ENCODE measurements at regions not wholly inside any gene's neighbourhood (a gene's known extent, or its start where the extent isn't known, plus 50 kb on each side); places are given as distances from the start of the nearest gene placed in this dataset.

GRCh38 chr2:234679741-234680687, 183.1 kb upstream of the ARL4C start:
- TF ChIP-seq, protein P1, sequence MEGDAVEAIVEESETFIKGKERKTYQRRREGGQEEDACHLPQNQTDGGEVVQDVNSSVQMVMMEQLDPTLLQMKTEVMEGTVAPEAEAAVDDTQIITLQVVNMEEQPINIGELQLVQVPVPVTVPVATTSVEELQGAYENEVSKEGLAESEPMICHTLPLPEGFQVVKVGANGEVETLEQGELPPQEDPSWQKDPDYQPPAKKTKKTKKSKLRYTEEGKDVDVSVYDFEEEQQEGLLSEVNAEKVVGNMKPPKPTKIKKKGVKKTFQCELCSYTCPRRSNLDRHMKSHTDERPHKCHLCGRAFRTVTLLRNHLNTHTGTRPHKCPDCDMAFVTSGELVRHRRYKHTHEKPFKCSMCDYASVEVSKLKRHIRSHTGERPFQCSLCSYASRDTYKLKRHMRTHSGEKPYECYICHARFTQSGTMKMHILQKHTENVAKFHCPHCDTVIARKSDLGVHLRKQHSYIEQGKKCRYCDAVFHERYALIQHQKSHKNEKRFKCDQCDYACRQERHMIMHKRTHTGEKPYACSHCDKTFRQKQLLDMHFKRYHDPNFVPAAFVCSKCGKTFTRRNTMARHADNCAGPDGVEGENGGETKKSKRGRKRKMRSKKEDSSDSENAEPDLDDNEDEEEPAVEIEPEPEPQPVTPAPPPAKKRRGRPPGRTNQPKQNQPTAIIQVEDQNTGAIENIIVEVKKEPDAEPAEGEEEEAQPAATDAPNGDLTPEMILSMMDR (IDR thresholded peaks at IDR 0.05): no peak
- no peak for TF ChIP-seq POLR2A (IDR thresholded peaks at IDR 0.05)
- H3K9me3 ChIP-seq: no peaks in the 10 kb centered on the region
- H3K4me1 ChIP-seq: no peaks in the 10 kb centered on the region
- H3K27ac ChIP-seq: no peak overlapping the region
- H3K36me3 ChIP-seq (ENCODE audit: low read depth, missing control alignments): no peaks in the 10 kb centered on the region
- no peak overlapping the region for H3K4me3 ChIP-seq
- H3K27me3 ChIP-seq: no peaks in the 10 kb centered on the region
- intact Hi-C loops (cut with DNase I; ENCODE audit: low total_unique reads): no loop called here
- no peak for DNase-seq
- 75 to 76% methylated on average over 14 of the region's 14 CpGs for WGBS, 2 donors

- no peak overlapping the region for H3K4me3 ChIP-seq
- TF ChIP-seq, protein P1 (IDR thresholded peaks at IDR 0.05): no peak
- TF ChIP-seq POLR2A (IDR thresholded peaks at IDR 0.05): no peak
- no peaks in the 10 kb centered on the region for H3K4me1 ChIP-seq
- no peaks in the 10 kb centered on the region for H3K9me3 ChIP-seq
- WGBS, 2 donors: 86 to 88% methylated on average over 8 of the region's 8 CpGs
- no peaks in the 10 kb centered on the region for H3K27me3 ChIP-seq
- no peak overlapping the region for H3K27ac ChIP-seq
- no peaks in the 10 kb centered on the region for H3K36me3 ChIP-seq (ENCODE audit: low read depth, missing control alignments)
- intact Hi-C loops (cut with DNase I; ENCODE audit: low total_unique reads): no loop called here
- DNase-seq: no peak
Observed at GRCh38 chr2:234679301-234679740, 182.4 kb upstream of the ARL4C start.

GRCh38 chr2:234678711-234679110, 181.8 kb upstream of the ARL4C start:
- Histone ChIP-seq H3K27ac (no peak overlapping the region), H3K36me3 (ENCODE audit: low read depth, missing control alignments) (no peaks in the 10 kb centered on the region), H3K4me1 (peaks cover 3% of the 10 kb centered on the region), H3K9me3 (no peaks in the 10 kb centered on the region), H3K27me3 (no peaks in the 10 kb centered on the region), H3K4me3 (no peak overlapping the region)
- TF ChIP-seq, protein P1 (IDR thresholded peaks at IDR 0.05): no peak
- TF ChIP-seq POLR2A (IDR thresholded peaks at IDR 0.05): no peak
- intact Hi-C loops (cut with DNase I; ENCODE audit: low total_unique reads): no loop called here
- DNase-seq: no peak
- WGBS, 2 donors: 71% methylated on average over 2 of the region's 2 CpGs

DNA sequence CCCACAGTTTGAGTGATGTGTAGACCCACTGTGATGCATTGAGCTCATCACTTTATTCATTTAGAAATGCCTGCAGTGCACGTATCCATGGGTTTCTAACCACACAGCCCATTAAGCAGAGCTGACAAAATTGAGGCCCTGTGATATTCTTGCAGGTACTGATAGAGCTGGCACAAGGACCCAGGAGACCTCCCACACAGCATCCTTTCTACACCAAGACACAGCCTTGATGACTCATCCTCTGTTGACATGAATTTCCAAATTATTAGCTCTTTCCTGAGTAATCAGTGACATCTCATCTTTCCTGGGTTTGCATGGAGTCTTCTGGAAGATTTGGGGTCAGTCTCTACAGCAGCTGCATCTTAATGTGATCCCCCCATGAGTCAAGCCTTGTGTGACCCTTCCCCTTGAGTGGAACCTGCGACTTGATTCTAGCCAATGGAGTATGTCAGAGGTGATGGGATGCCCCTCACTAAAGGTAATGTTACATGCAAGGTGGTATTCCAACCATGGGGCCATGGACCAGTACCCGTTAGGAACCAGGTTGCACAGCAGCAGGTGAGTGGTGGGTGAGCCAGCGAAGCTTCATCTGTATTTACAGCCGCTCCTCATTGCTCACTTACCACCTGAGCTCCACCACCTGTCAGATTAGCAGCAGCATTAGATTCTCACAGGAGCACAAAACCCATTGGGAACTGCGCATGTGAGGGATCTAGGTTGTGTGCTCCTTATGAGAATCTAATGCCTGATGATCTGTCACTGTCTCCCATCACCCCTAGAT, 181.1 kb upstream of the ARL4C start:
- 76 to 83% methylated on average over 5 to 6 of the region's 6 CpGs for WGBS, 2 donors
- Histone ChIP-seq H3K27ac (no peak overlapping the region), H3K4me3 (no peak overlapping the region), H3K27me3 (no peaks in the 10 kb centered on the region), H3K9me3 (no peaks in the 10 kb centered on the region), H3K4me1 (peaks cover 3% of the 10 kb centered on the region), H3K36me3 (ENCODE audit: low read depth, missing control alignments) (no peaks in the 10 kb centered on the region)
- intact Hi-C loops (cut with DNase I; ENCODE audit: low total_unique reads): no loop called here
- no peak for TF ChIP-seq POLR2A (IDR thresholded peaks at IDR 0.05)
- TF ChIP-seq, protein P1 (IDR thresholded peaks at IDR 0.05): no peak
- no peak for DNase-seq
